ENCODE measurements at regions not wholly inside any gene's neighbourhood (a gene's known extent, or its start where the extent isn't known, plus 50 kb on each side); places are given as distances from the start of the nearest gene placed in this dataset.

DNA sequence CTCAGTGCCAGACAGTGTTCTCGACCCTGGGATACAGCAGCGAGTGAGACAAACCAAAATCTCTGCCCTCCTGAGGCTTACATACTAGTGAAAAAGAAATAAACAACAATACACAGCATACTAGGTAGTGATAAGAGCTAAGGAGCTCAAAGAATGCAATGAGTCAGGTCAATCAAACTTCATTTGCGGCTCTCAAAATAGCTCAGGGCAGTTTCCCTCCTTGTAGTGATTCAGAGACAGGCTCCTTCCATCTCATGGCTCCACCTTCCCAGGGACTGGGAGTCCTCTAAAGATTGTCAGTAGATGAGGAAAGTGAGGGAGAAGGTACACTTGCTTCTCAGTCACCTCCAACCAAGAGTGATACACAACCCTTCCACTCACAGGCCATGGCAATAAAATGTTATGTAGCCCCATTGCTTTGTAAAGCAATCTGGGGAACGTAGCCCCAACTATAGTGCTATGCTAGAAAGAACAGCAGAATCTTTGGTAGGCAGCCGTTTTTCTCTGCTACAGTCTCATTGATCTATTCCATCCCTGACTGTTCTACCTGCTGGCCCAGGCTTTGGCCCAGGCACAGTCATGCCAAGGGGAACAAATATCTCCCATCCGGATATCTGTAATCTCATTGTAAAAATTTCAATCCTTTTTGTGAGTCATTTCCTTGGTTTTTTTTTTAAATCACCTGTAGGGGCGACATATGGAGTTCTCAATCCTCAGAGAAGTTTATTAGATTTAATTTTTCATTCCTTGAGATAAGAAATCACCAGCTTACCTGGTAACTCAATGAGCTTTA, 183.1 kb upstream of the S100G start:
- H3K27me3 Mint-ChIP-seq (ENCODE audit: unreplicated experiment): no peaks in the 10 kb centered on the region
- no peak overlapping the region for H3K4me3 Mint-ChIP-seq (ENCODE audit: low read depth, unreplicated experiment)
- no TSS peak for BruUV-seq (replicated peaks)
- no peak overlapping the region for H3K27ac Mint-ChIP-seq (ENCODE audit: unreplicated experiment)
- peak; percentile 8 for DNase-seq
- H3K9me3 Mint-ChIP-seq (ENCODE audit: low read depth, unreplicated experiment): no peaks in the 10 kb centered on the region
- no peak for TF ChIP-seq CTCF (IDR thresholded peaks at IDR 0.05; ENCODE audit: unreplicated experiment)
- CTCF ChIA-PET: interaction anchor here (0.8 to 1.2 kb wide), 2 partner anchors 30 to 344 kb away, joined by 3 read pairs; partner anchors contain the start of gene GRPR
- no peaks in the 10 kb centered on the region for H3K36me3 Mint-ChIP-seq (ENCODE audit: insufficient read depth, unreplicated experiment)
- intact Hi-C loops (cut with micrococcal nuclease; ENCODE audit: unreplicated experiment): no loop called here
- H3K4me1 Mint-ChIP-seq (ENCODE audit: low read depth, unreplicated experiment): peaks cover 12% of the 10 kb centered on the region

- Mint-ChIP-seq H3K9me3 (ENCODE audit: low read depth, unreplicated experiment) (peaks cover 2% of the 10 kb centered on the region), H3K27me3 (ENCODE audit: unreplicated experiment) (no peaks in the 10 kb centered on the region), H3K36me3 (ENCODE audit: insufficient read depth, unreplicated experiment) (no peaks in the 10 kb centered on the region), H3K4me3 (ENCODE audit: low read depth, unreplicated experiment) (no peak overlapping the region), H3K27ac (ENCODE audit: unreplicated experiment) (no peak overlapping the region), H3K4me1 (ENCODE audit: low read depth, unreplicated experiment) (peaks cover 12% of the 10 kb centered on the region)
- TF ChIP-seq CTCF (IDR thresholded peaks at IDR 0.05; ENCODE audit: unreplicated experiment): no peak
- intact Hi-C loops (cut with micrococcal nuclease; ENCODE audit: unreplicated experiment): no loop called here
- BruUV-seq (replicated peaks): no TSS peak
- CTCF ChIA-PET: interaction anchor here (0.5 to 0.7 kb wide), 3 partner anchors 119 to 1919 kb away, joined by 4 to 6 read pairs (median 5); no protein-coding TSS in a partner anchor
- DNase-seq: no peak
These were observed 180.1 kb upstream of the S100G start for GRCh38 chrX:16469870-16470269.

DNA sequence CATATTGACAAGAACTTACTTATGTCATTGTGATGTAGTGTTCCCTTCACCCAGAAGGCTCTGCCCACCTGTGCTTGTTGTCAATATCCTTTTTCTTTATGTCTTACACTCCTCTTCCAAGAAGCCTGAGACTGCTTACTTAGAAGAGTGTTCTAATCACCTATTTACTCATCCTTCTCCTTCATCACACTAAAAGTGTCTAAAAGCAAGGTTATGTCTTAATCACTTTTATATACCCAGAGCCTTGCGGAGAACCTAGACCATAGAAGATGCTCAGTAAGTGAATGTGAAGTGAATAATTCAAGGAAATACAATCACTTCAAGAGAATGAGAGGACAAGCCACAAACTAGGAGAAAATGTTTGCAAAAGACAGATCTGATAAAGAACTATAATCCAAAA, 177.6 kb upstream of the S100G start:
- H3K27me3 Mint-ChIP-seq (ENCODE audit: unreplicated experiment): no peaks in the 10 kb centered on the region
- H3K4me3 Mint-ChIP-seq (ENCODE audit: low read depth, unreplicated experiment): no peak overlapping the region
- intact Hi-C loops (cut with micrococcal nuclease; ENCODE audit: unreplicated experiment): no loop called here
- BruUV-seq (replicated peaks): no TSS peak
- TF ChIP-seq CTCF (IDR thresholded peaks at IDR 0.05; ENCODE audit: unreplicated experiment): no peak
- DNase-seq: no peak
- no peaks in the 10 kb centered on the region for H3K36me3 Mint-ChIP-seq (ENCODE audit: insufficient read depth, unreplicated experiment)
- H3K9me3 Mint-ChIP-seq (ENCODE audit: low read depth, unreplicated experiment): peaks cover 3% of the 10 kb centered on the region
- peaks cover 2% of the 10 kb centered on the region for H3K4me1 Mint-ChIP-seq (ENCODE audit: low read depth, unreplicated experiment)
- no peak overlapping the region for H3K27ac Mint-ChIP-seq (ENCODE audit: unreplicated experiment)
- CTCF ChIA-PET: no interaction called here

DNA sequence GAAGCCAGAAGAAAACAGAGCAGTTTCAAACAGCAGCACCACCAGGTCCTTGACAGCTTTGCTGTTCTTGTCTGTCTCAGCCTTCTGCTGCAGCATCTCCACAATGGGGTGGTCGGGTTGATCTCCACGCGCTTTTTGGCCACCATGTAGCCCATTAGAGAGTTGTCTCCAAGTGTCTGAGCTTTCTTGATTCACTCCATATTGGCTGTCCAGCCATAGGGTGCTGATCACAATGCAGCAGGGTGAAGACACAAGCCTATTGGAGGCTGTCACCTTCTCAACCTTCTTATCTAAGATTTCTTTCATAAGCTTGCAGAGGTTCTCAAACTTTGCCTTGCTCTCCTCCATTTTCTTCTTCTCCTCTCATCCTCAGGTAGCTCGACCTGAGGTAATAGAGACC, 175.4 kb upstream of the S100G start:
- TF ChIP-seq CTCF (IDR thresholded peaks at IDR 0.05; ENCODE audit: unreplicated experiment): no peak
- Mint-ChIP-seq H3K9me3 (ENCODE audit: low read depth, unreplicated experiment) (peaks cover 3% of the 10 kb centered on the region), H3K27me3 (ENCODE audit: unreplicated experiment) (no peaks in the 10 kb centered on the region), H3K36me3 (ENCODE audit: insufficient read depth, unreplicated experiment) (no peaks in the 10 kb centered on the region), H3K27ac (ENCODE audit: unreplicated experiment) (no peak overlapping the region), H3K4me3 (ENCODE audit: low read depth, unreplicated experiment) (no peak overlapping the region), H3K4me1 (ENCODE audit: low read depth, unreplicated experiment) (peaks cover 16% of the 10 kb centered on the region)
- CTCF ChIA-PET: no interaction called here
- DNase-seq: no peak
- intact Hi-C loops (cut with micrococcal nuclease; ENCODE audit: unreplicated experiment): no loop called here
- no TSS peak for BruUV-seq (replicated peaks)

All from Calu3 (cell line).